Embryonic facial prominence (tissue), 1 donor: ENCODE measurements at regions not wholly inside any gene's neighbourhood (a gene's known extent, or its start where the extent isn't known, plus 50 kb on each side); places are given as distances from the start of the nearest gene placed in this dataset.
"Not testable (repeated sequence)": the region's sequence is repeated elsewhere in the genome, so short reads cannot be mapped to it uniquely, and the experiment has no call there.

Source experiments
- DNase-seq: peaks from one replicate; pipeline ENCODE4 v3.0.0-alpha.2; 2016; ENCODE audit errors: extremely low spot score

GRCh38 chr22:23381661-23382427 lies 198.2 kb downstream of the IGLL1 start:
- no peak for DNase-seq

GRCh38 chr22:23380911-23381310 lies 199.2 kb downstream of the IGLL1 start:
- DNase-seq, result no peak

DNA sequence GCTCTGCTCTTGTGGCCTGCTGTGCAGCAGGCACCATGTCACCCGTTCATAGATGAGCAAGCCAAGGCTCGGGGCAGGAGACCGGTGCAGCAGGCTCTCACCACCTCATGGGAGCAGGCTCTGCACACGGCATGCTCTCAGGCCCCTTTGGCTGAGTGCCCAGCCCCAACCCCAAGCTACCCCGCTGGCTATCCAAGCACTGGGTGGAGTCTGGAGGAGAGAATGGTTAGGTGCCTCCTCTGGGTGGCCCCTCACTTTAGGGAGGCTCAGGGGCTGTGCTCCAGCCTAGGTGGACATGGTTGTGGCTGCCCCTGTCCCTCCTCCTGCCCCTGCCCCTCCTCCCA lies 199.9 kb downstream of the IGLL1 start:
- no peak for DNase-seq

DNA sequence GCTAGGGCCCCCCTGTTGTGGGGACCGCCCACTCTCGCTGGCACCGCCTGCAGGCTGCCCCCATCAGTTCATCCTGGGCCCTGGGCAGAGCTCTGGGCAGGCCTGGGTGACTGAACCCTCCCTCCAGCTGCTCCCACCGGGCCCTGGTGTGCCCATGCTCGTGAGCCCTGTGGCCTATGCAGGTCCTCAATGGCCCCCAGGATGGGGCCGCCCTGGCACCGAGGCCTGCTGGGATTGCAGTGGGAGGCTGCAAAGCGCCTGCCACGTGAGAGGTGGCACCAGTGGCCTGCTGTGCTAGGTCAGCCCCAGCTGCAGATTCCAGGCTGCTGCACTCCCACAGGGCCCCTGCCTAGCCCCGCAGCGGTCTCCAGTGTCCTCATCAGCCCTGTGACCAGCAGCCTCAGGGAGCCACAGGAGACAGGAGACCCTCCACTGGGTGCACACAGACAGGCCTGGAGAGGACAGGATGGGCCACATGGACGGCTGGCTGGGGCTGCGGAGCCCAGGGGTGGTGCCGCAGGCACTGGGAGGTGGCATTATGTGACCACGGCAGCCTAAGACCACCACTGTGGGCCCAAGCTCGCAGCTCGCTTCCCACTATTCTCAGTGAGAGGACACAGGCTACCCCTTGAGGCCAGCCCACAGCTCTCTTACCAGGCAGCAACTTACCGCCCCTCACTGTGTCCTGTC lies 199.4 kb downstream of the BCR start:
- not testable (repeated sequence) for DNase-seq

DNA sequence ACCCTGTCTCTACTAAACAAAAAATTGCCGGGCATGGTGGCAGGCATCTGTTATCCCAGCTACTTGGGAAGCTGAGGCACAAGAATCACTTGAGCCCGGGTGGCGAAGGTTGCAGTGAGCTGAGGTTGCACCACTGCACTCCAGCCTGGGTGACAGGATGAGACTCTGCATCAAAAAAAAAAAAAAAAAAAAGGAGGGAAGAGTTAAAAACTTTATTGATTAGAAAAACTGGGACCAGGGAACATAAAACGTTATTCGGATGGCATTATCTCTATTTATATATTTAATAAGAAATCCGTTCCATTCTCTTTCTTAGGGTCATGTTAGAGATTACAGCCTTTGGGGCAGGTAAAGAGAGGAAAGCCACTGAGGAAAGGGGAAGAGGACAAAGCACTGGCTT lies 197.5 kb downstream of the BCR start:
- DNase-seq, result no peak

- no peak for DNase-seq
These were observed 195.9 kb downstream of the BCR start for GRCh38 chr22:23376256-23376655.

GRCh38 chr22:23375031-23375827 lies 194.9 kb downstream of the BCR start:
- DNase-seq, result no peak

- DNase-seq, result no peak
These were observed 193.3 kb downstream of the BCR start for GRCh38 chr22:23373601-23374000.

DNA sequence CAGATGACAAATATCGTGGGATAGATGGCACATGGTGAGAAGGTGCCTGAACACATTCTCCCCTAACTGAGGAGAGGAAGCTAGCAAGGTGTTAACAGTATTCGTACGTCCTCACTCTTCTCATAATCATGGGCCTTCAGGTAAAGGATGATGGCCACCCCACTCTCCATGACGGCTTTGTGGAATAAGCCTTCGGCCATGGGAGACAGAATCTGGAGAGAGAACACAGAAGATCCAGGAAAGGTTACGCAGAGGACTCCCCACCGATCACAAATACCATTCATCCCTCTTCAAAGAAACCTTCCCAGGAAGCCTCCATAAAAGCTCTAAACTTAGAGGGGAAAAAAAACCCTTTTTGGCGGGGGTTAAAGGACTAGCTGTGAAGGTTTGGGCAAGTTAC lies 189.9 kb downstream of the BCR start:
- DNase-seq, result no peak

DNA sequence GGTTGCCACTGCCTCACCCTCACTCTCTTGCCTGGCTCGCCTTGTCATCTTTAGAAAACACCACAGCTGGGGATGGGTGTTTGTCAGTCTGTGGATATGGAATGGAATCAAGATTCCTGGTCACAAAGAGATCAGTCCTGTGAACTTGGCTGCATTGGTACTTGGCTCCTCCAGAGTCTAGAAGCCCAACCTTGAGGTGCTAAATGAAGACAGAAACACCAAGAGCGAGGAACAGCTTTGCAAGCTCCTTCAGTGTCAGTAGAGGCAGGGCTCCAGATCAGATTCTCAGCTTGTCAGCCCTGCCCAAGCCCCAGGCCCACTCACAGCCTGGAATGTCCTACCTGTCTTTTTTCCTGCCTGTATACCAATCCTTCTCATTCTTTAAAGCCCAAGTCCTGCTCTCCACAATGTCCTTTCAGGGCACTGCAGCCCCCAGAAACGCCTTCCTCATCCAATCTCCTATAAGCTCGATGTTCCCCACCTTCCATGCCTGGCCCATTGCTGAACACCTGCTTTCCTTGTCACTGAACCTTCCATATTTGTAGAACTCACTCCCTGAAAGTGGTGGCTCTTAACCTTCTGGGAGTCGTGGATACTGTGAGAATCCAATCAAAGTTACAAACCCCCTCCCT lies 188.9 kb downstream of the BCR start:
- DNase-seq, result no peak
